ENCODE measurements at regions not wholly inside any gene's neighbourhood (a gene's known extent, or its start where the extent isn't known, plus 50 kb on each side); places are given as distances from the start of the nearest gene placed in this dataset.

DNA sequence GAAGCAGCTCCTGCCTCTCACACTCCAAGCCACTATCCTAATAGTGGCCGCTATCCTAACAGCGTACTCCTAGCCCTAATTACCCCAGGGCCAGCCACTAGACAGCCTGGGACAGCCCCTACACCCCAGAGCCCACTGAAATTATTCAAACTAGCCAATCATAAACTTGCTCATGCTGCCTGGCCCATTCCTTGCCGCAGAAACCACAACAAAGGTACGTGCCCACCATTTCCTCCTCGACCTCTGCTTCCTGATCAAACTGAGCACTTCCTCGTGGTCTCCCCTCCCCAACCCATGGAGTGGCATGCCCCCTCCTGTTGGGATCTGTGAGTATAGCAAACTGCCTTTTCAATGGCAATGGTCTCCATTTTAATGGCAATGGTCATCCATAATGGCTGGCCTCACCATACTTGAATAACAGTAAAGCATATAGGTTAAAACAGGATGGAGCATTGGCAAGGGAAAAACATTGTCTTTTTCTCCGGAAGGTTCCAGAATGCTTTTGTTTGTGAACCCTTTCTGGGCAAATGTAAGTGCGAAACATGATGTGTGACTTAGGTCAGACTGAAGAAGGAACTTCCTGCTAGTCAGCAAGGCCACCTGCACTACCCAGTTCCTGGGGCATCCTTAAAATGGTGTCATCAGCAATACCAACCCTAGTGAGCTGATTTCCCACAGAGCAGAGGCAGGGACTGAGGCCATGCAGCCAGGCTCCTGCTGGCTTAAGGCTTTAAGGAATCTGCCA is 107.1 kb upstream of the ATP6AP2 start:
- no peak overlapping the region for H3K4me3 ChIP-seq (replicated peaks; ENCODE audit: insufficient read depth, low read length)
- H3K27ac ChIP-seq (replicated peaks) = no peak overlapping the region
- H3K27me3 ChIP-seq (ENCODE audit: insufficient read depth, poor library complexity, severe bottlenecking) = no peaks in the 10 kb centered on the region
- DNase-seq (ENCODE audit: low read depth in 1 of 2, low spot score in 1 of 2) = no peak
- TF ChIP-seq, protein P1, sequence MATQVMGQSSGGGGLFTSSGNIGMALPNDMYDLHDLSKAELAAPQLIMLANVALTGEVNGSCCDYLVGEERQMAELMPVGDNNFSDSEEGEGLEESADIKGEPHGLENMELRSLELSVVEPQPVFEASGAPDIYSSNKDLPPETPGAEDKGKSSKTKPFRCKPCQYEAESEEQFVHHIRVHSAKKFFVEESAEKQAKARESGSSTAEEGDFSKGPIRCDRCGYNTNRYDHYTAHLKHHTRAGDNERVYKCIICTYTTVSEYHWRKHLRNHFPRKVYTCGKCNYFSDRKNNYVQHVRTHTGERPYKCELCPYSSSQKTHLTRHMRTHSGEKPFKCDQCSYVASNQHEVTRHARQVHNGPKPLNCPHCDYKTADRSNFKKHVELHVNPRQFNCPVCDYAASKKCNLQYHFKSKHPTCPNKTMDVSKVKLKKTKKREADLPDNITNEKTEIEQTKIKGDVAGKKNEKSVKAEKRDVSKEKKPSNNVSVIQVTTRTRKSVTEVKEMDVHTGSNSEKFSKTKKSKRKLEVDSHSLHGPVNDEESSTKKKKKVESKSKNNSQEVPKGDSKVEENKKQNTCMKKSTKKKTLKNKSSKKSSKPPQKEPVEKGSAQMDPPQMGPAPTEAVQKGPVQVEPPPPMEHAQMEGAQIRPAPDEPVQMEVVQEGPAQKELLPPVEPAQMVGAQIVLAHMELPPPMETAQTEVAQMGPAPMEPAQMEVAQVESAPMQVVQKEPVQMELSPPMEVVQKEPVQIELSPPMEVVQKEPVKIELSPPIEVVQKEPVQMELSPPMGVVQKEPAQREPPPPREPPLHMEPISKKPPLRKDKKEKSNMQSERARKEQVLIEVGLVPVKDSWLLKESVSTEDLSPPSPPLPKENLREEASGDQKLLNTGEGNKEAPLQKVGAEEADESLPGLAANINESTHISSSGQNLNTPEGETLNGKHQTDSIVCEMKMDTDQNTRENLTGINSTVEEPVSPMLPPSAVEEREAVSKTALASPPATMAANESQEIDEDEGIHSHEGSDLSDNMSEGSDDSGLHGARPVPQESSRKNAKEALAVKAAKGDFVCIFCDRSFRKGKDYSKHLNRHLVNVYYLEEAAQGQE (IDR thresholded peaks at IDR 0.05; ENCODE audit: insufficient replicate concordance, low read depth) = no peak
- TF ChIP-seq GABPA (IDR thresholded peaks at IDR 0.05; ENCODE audit: low read depth) = no peak
- no peak for TF ChIP-seq POLR2AphosphoS5 (IDR thresholded peaks at IDR 0.05; ENCODE audit: low read depth)
- TF ChIP-seq, protein P2, sequence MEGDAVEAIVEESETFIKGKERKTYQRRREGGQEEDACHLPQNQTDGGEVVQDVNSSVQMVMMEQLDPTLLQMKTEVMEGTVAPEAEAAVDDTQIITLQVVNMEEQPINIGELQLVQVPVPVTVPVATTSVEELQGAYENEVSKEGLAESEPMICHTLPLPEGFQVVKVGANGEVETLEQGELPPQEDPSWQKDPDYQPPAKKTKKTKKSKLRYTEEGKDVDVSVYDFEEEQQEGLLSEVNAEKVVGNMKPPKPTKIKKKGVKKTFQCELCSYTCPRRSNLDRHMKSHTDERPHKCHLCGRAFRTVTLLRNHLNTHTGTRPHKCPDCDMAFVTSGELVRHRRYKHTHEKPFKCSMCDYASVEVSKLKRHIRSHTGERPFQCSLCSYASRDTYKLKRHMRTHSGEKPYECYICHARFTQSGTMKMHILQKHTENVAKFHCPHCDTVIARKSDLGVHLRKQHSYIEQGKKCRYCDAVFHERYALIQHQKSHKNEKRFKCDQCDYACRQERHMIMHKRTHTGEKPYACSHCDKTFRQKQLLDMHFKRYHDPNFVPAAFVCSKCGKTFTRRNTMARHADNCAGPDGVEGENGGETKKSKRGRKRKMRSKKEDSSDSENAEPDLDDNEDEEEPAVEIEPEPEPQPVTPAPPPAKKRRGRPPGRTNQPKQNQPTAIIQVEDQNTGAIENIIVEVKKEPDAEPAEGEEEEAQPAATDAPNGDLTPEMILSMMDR (IDR thresholded peaks at IDR 0.05; ENCODE audit: insufficient read depth, low read length) = no peak
- no peak for TF ChIP-seq SPI1 (IDR thresholded peaks at IDR 0.05; ENCODE audit: borderline replicate concordance, low read depth)

DNA sequence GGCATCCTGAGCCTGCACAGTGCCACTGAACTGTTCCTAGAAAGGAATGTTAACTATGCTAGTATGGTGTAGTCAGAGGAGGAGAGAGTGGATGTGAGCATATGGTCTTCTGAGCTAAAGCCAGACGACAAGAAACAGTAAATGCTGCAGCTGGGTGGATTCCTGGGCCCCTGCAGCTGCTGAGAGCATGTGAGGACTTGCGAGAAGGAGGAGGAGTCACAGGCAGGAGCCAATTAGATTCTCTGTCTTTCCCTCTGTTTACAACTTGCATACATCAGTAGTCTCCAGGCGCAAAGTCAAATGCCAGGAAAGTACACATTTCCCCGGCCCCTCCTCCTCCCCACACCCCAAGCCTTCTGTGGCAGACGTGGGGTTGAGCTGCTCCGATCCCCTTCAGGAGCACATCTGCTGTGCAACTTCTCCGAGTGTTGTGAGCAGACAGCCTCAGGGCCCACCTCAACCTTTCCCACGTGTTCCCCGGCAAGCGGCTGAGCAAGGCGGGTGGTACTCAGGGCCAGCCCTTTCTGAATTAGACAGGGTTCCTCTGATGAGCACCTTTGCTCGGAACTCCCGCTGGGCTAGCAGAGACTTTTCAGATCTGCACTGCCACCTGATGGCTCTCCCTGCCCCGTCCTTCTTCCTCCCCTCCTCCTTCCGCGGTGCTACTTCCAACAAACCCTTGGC is 108.7 kb upstream of the ATP6AP2 start:
- H3K27ac ChIP-seq (replicated peaks) = no peak overlapping the region
- DNase-seq (ENCODE audit: low read depth in 1 of 2, low spot score in 1 of 2) = no peak
- TF ChIP-seq, protein P2 (IDR thresholded peaks at IDR 0.05; ENCODE audit: insufficient read depth, low read length) = no peak
- TF ChIP-seq, protein P1 (IDR thresholded peaks at IDR 0.05; ENCODE audit: insufficient replicate concordance, low read depth) = no peak
- no peak for TF ChIP-seq SPI1 (IDR thresholded peaks at IDR 0.05; ENCODE audit: borderline replicate concordance, low read depth)
- TF ChIP-seq POLR2AphosphoS5 (IDR thresholded peaks at IDR 0.05; ENCODE audit: low read depth) = no peak
- no peak for TF ChIP-seq GABPA (IDR thresholded peaks at IDR 0.05; ENCODE audit: low read depth)
- no peak overlapping the region for H3K4me3 ChIP-seq (replicated peaks; ENCODE audit: insufficient read depth, low read length)
- H3K27me3 ChIP-seq (ENCODE audit: insufficient read depth, poor library complexity, severe bottlenecking) = no peaks in the 10 kb centered on the region

DNA sequence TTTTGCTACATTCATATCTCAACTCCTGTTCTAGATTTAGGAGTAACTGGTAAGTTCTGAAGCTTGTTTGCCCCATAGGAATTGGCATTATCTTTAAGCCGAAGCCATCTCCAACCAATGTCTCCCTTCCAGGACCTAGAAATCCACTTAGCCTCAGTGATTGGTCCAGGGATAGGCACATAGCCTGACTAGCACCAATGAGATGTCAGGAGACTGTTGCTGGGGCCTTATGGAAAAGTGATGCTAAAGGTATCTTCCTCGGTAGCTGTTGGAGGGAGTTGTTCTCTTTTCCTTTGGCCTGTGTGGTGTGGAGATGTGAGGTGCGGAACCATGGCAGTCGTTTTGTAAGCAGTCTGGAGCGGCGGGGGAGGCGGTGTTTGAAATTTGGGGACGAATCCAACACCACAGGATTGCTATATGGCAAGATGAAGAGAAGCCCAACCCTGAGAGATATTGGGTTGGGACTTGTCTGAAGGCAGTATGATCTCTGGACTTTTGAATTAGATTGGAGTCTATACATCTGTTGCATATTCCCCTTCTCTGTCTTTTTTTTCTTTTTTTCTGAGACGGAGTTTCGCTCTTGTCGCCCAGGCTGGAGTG is 109.8 kb upstream of the ATP6AP2 start:
- Histone ChIP-seq H3K4me3 (replicated peaks; ENCODE audit: insufficient read depth, low read length) (no peak overlapping the region), H3K27me3 (ENCODE audit: insufficient read depth, poor library complexity, severe bottlenecking) (no peaks in the 10 kb centered on the region), H3K27ac (replicated peaks) (no peak overlapping the region)
- no peak for DNase-seq (ENCODE audit: low read depth in 1 of 2, low spot score in 1 of 2)
- TF ChIP-seq GABPA (IDR thresholded peaks at IDR 0.05; ENCODE audit: low read depth) = no peak
- no peak for TF ChIP-seq SPI1 (IDR thresholded peaks at IDR 0.05; ENCODE audit: borderline replicate concordance, low read depth)
- TF ChIP-seq POLR2AphosphoS5 (IDR thresholded peaks at IDR 0.05; ENCODE audit: low read depth) = no peak
- TF ChIP-seq, protein P2 (IDR thresholded peaks at IDR 0.05; ENCODE audit: insufficient read depth, low read length) = no peak
- TF ChIP-seq, protein P1 (IDR thresholded peaks at IDR 0.05; ENCODE audit: insufficient replicate concordance, low read depth) = no peak
